GM23338 (cell line): ENCODE measurements at regions not wholly inside any gene's neighbourhood (a gene's known extent, or its start where the extent isn't known, plus 50 kb on each side); places are given as distances from the start of the nearest gene placed in this dataset.

Experiments
- CREB1 ChIP-seq: fragments of 250-450 bp; sonication (Bioruptor Pico); IDR thresholded peaks from 2 replicates; pipeline ENCODE4 v1.5.0; 2020; ENCODE audit warnings: low read depth, mild to moderate bottlenecking, moderate library complexity
- CTCF ChIP-seq, 2 experiments: fragments of 200-600 bp in 1 of 2; sonication (generic) in 1 of 2; conservative IDR thresholded peaks; 2 replicates each; pipeline versions ENCODE4 v1.5.1 to v1.6.1; 2016 to 2017; ENCODE audit warnings: antibody characterized with exemption in 2 of 2, low read depth in 2 of 2, mild to moderate bottlenecking in 2 of 2, moderate library complexity in 1 of 2
- ETS1 ChIP-seq: IDR thresholded peaks from 2 replicates; pipeline ENCODE4 v1.6.1; 2016; ENCODE audit warnings: antibody characterized with exemption
- EZH2 ChIP-seq: fragments of 200-600 bp; sonication (generic); IDR thresholded peaks from one replicate; pipeline ENCODE4 v1.8.0; 2017; ENCODE audit warnings: antibody characterized with exemption, mild to moderate bottlenecking, low read depth; ENCODE audit not compliant: unreplicated experiment
- EZH2phosphoT487 ChIP-seq: fragments of 200-600 bp; sonication (generic); IDR thresholded peaks from one replicate; pipeline ENCODE4 v1.8.1; 2018; ENCODE audit warnings: antibody characterized with exemption; ENCODE audit not compliant: unreplicated experiment
- JUNB ChIP-seq: IDR thresholded peaks from one replicate; pipeline ENCODE4 v1.6.1; 2016; ENCODE audit warnings: antibody characterized with exemption; ENCODE audit not compliant: unreplicated experiment
- POLR2AphosphoS5 ChIP-seq: IDR thresholded peaks from 2 replicates; pipeline ENCODE4 v1.6.1; 2016; ENCODE audit warnings: antibody characterized with exemption, low read depth
- REST ChIP-seq: IDR thresholded peaks from one replicate; pipeline ENCODE4 v1.6.1; 2018; ENCODE audit warnings: antibody characterized with exemption; ENCODE audit not compliant: unreplicated experiment
- STAT1 ChIP-seq: IDR thresholded peaks from one replicate; pipeline ENCODE4 v1.6.1; 2016; ENCODE audit warnings: antibody characterized with exemption; ENCODE audit not compliant: unreplicated experiment
- ZNF114 ChIP-seq: fragments of 250-450 bp; sonication (Bioruptor Pico); IDR thresholded peaks from 2 replicates; pipeline ENCODE4 v1.5.0; 2020; ENCODE audit warnings: mild to moderate bottlenecking, moderate library complexity
- ZNF331 ChIP-seq: fragments of 250-450 bp; sonication (Bioruptor Pico); IDR thresholded peaks from 2 replicates; pipeline ENCODE4 v1.5.0; 2020; ENCODE audit warnings: low read depth, mild to moderate bottlenecking, moderate library complexity
- ZNF462 ChIP-seq: fragments of 250-450 bp; sonication (Bioruptor Pico); IDR thresholded peaks from 2 replicates; pipeline ENCODE4 v1.5.0; 2020; ENCODE audit warnings: mild to moderate bottlenecking, moderate library complexity

- TF ChIP-seq CTCF (conservative IDR thresholded peaks at IDR 0.05; ENCODE audit: low read depth in 2 of 2) (peak; percentile 92 to 95), CREB1 (CRISPR knock-in tag) (no peak), EZH2 (no peak), POLR2AphosphoS5 (peak; percentile 39), EZH2phosphoT487 (no peak), JUNB (no peak), ZNF331 (no peak), REST (no peak), ETS1 (no peak), STAT1 (no peak), ZNF114 (CRISPR knock-in tag) (no peak), ZNF462 (CRISPR knock-in tag) (no peak)
These were observed 75.8 kb upstream of the ZBED5 start for GRCh38 chr11:10933455-10934292.
